PFSK-1 (cell line): ENCODE measurements at regions not wholly inside any gene's neighbourhood (a gene's known extent, or its start where the extent isn't known, plus 50 kb on each side); places are given as distances from the start of the nearest gene placed in this dataset.

ENCODE experiments used
- FOXP2 ChIP-seq: optimal IDR thresholded peaks from 2 replicates; pipeline ENCODE3; 2011; ENCODE audit warnings: borderline replicate concordance, control low read depth, inconsistent platforms; ENCODE audit not compliant: insufficient read depth; ENCODE audit errors: extremely low read length, extremely low read depth
- POLR2AphosphoS5 ChIP-seq: IDR thresholded peaks from 2 replicates; pipeline ENCODE4 v1.6.1; 2012; ENCODE audit warnings: low read depth, mild to moderate bottlenecking, control low read depth, low read length, moderate library complexity
- REST ChIP-seq, 2 experiments: IDR thresholded peaks; 2 replicates each; pipeline versions ENCODE4 v1.6.1 to v1.8.0; 2011 to 2012; ENCODE audit warnings: low read depth in 2 of 2, low read length in 2 of 2, control low read depth in 1 of 2, inconsistent platforms in 1 of 2, mild to moderate bottlenecking in 1 of 2, moderate library complexity in 1 of 2; ENCODE audit not compliant: insufficient read depth in 1 of 2
- SIN3A ChIP-seq: IDR thresholded peaks from 2 replicates; pipeline ENCODE4 v1.6.1; 2012; ENCODE audit warnings: mild to moderate bottlenecking, low read length, moderate library complexity, borderline replicate concordance; ENCODE audit not compliant: insufficient read depth
- TAF1 ChIP-seq: IDR thresholded peaks from 2 replicates; pipeline ENCODE4 v1.6.1; 2012; ENCODE audit warnings: low read length, control low read depth, borderline replicate concordance; ENCODE audit not compliant: insufficient read depth

GRCh38 chr1:81712425-81712824 lies 88.3 kb upstream of the ADGRL2 start:
- TF ChIP-seq REST (IDR thresholded peaks at IDR 0.05; ENCODE audit: insufficient read depth in 1 of 2, low read depth in 2 of 2, low read length in 2 of 2) (no peak), FOXP2 (no peak), SIN3A (no peak), POLR2AphosphoS5 (no peak), TAF1 (no peak)

- TF ChIP-seq FOXP2, result no peak
- no peak for TF ChIP-seq REST (IDR thresholded peaks at IDR 0.05; ENCODE audit: insufficient read depth in 1 of 2, low read depth in 2 of 2, low read length in 2 of 2)
- TF ChIP-seq POLR2AphosphoS5, result no peak
- no peak for TF ChIP-seq SIN3A
- TF ChIP-seq TAF1, result no peak
Measured at GRCh38 chr1:81710857-81711256, 89.9 kb upstream of the ADGRL2 start.

GRCh38 chr1:81708250-81708649 lies 92.5 kb upstream of the ADGRL2 start:
- TF ChIP-seq POLR2AphosphoS5, result no peak
- TF ChIP-seq REST (IDR thresholded peaks at IDR 0.05; ENCODE audit: insufficient read depth in 1 of 2, low read depth in 2 of 2, low read length in 2 of 2), result no peak
- no peak for TF ChIP-seq FOXP2
- no peak for TF ChIP-seq TAF1

GRCh38 chr1:81706650-81707435 lies 93.9 kb upstream of the ADGRL2 start:
- TF ChIP-seq REST (IDR thresholded peaks at IDR 0.05; ENCODE audit: insufficient read depth in 1 of 2, low read depth in 2 of 2, low read length in 2 of 2) (no peak), SIN3A (no peak), POLR2AphosphoS5 (no peak), FOXP2 (no peak), TAF1 (no peak)
